Thyroid gland (tissue), 4 donors: ENCODE measurements at regions not wholly inside any gene's neighbourhood (a gene's known extent, or its start where the extent isn't known, plus 50 kb on each side); places are given as distances from the start of the nearest gene placed in this dataset.

Experiments
- POLR2A ChIP-seq, 2 donors: fragments of 450-650 bp; IDR thresholded peaks; one replicate each; pipeline ENCODE4 v1.6.1; 2017; ENCODE audit warnings: antibody characterized with exemption in 2 of 2, mild to moderate bottlenecking in 2 of 2, moderate library complexity in 1 of 2
- TF ChIP-seq, protein P1 (sequence below), 6 experiments: fragments of 200-600 bp in 3 of 6; fragments of 450-650 bp in 3 of 6; sonication (generic) in 3 of 6; IDR thresholded peaks; one replicate each; pipeline ENCODE4 v1.5.1; 2016 to 2019; ENCODE audit warnings: antibody characterized with exemption in 6 of 6, mild to moderate bottlenecking in 2 of 6, inconsistent platforms in 1 of 6, moderate library complexity in 1 of 6

DNA sequence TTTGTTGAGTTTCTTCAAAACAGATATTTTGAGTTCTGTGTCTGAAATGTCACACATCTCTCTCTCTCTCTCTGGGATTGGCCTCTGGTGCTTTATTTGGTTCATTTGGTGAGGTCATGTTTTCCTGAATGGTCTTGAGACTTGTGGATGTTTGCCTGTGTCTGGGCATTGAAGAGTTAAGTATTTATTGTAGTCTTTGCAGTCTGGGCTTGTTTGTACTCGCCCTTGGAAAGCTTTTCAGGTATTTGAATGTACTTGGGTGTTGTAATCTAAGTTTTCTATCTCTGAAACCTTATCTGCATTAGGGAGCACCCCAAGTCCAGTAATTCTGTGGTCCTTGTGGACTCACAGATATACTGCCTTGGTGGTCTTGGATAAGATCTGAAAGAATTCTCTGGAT lies 106.7 kb upstream of the PRSS58 start:
- TF ChIP-seq, protein P1, sequence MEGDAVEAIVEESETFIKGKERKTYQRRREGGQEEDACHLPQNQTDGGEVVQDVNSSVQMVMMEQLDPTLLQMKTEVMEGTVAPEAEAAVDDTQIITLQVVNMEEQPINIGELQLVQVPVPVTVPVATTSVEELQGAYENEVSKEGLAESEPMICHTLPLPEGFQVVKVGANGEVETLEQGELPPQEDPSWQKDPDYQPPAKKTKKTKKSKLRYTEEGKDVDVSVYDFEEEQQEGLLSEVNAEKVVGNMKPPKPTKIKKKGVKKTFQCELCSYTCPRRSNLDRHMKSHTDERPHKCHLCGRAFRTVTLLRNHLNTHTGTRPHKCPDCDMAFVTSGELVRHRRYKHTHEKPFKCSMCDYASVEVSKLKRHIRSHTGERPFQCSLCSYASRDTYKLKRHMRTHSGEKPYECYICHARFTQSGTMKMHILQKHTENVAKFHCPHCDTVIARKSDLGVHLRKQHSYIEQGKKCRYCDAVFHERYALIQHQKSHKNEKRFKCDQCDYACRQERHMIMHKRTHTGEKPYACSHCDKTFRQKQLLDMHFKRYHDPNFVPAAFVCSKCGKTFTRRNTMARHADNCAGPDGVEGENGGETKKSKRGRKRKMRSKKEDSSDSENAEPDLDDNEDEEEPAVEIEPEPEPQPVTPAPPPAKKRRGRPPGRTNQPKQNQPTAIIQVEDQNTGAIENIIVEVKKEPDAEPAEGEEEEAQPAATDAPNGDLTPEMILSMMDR (IDR thresholded peaks at IDR 0.05) = no peak
- no peak for TF ChIP-seq POLR2A (IDR thresholded peaks at IDR 0.05)
